HG02798 (cell line): ENCODE measurements at regions not wholly inside any gene's neighbourhood (a gene's known extent, or its start where the extent isn't known, plus 50 kb on each side); places are given as distances from the start of the nearest gene placed in this dataset.

Source experiments
- ATAC-seq: cut with Tn5 transposase; IDR thresholded peaks from one replicate; pipeline ENCODE4 v1.9.1; 2021; ENCODE audit warnings: mild to moderate bottlenecking; ENCODE audit not compliant: unreplicated experiment, poor library complexity

DNA sequence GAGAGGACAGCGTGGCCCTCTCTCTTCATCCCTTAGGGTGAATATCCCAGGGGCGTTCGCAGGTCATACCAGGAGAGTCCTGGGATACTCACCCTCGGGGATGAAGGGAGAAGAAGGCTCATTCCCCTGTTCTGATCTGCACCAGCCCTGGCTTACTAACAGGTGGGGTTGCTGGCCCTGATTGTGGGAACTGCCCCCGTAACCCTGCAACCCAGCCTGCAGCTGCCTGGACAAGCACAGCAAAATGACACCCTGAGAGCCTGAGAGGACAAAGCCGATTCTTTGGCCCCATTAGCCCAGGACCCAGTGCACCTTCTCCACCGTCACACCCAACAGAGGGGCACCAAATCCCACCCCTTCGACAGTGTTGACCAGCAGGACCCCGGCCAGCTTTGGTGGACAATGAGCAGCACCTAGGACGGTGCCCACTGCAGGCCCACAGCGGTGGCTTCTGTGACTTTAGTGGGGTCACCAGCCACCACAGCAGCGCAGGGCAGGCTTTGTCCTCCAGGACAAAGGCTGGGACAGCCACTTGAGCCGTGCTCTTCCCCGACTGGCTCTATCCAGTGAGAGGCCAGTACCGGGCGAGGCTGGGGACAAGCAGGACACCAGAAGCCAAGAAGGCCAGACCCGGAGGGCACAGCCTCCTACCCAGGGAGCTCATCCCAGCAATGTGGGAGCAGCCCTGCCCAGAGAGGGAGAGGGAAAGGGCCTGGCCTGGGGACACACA, 98.5 kb upstream of the RTL6 start:
- no peak for ATAC-seq

DNA sequence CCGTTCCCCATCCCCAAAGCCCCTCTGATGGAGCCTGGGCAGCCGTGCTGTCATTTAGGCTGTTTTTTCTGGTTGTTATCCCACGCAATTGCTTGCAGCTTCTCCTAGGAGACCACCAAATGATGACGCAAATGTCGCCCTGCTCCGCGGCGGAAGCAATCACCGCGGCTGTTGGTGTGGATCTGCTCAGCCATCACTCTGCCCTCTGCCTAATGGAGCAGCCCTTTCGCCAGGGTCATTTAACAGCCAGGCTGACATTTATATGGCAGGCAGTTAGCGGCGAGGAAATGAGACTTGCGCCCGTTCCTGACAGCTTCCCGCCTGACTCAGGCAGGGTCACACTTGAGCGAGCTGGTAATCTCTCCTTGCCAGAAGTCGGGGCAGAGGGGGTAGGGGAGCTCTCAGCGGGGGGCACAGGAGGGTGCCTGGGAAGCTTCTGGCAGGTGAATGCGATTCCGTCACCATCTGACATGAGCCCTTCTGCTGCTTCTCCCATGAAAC, 97.9 kb upstream of the RTL6 start:
- ATAC-seq: no peak

DNA sequence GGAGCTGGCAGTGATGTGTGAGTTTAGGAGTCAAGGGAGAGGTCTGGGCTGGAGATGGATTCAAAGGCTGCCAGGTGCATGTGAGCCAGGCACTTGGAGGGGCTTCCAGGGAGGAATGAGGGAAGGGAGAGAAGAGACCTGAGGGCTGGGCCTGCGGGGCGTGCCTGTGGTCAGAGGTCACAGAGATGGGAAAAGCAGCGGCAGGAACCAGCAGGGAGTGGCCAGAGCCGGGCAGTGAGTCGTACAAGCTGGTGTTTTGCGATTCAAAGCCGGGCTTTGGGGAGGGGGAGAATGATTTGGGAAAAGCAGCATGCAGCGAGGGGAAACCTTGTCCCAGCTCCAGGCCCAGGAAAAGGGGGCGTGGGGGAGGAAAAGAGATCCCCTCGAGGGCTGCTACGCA, 96.9 kb upstream of the RTL6 start:
- ATAC-seq: no peak

DNA sequence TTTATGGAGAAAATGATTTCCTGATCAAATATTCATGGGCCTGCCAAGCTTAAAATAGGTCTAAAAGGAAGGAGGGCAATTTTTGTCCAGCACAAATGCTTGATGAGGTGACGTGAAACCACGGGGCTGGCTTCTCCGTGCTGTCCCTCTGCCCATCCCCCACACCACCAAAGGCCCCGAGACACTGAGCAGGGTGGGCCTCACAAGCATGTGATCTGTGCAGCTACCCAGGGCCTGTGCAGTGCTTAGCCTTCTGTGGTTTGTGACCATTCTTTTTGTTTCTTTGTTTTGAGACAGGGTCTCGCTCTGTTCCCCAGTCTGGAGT, 94.8 kb upstream of the RTL6 start:
- no peak for ATAC-seq

DNA sequence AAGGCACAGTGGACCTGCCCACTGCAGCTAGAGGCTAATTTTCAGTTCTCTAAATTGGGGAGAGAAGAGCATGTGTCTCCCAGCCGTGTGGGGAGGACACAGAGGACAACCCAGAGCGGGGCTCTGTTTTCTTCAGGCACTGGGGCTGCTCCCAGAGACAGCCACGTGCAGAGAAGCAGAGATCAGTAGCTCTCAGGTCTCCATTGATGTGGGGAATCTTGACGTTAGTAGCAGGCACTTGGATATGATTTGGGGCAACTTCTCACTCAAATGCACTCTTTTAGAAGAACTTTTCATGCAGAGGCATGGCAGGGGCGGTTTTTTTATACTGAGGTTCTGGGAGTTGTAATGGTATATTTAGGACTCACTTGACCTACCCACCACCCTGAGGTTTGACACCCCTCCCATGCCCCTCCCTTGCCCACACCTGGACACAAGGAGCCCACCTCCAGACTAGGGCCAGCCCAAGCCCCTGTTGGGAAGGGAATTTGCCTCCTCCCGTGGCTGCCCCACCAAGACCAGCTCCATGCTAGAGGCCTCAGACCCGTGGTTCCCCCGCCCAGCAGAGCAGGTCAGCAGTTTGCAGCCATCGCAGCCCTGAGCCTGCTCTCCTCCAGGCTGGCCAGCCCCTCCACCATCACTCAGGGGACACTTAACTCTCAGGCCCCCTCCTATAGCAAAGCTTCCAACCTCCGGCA, 94.2 kb upstream of the RTL6 start:
- ATAC-seq: no peak

DNA sequence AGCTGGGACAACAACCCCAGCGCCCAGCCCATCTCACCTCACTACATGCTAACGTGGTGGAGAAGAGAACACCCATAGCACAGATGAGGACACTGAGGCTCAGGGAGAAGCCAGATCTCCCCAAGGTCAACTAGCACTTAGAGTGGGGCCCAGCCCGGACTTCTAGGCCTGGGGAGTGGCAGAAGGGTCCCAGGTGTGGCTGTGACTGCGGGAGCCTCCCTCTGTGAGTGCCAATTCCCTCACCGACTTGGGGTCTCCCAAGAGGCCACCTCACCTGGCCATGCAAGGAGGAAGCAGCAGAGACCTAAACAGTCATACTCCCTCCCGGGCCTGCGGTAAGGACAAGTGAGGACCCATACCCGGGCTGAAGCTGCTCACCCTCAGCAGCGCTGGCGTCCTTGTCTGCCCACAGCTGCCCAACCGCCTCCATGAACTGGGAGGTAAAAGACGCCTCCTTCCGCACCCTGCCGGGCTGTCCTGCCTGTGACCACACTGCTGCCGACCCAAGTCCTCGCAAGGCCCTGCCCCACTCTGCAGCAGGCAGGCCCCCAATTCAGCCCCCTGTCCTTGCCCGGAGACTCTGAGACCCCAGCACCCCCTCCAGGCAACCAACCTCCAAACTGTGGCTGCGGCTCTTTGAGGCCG, 93.2 kb upstream of the RTL6 start:
- ATAC-seq: no peak

DNA sequence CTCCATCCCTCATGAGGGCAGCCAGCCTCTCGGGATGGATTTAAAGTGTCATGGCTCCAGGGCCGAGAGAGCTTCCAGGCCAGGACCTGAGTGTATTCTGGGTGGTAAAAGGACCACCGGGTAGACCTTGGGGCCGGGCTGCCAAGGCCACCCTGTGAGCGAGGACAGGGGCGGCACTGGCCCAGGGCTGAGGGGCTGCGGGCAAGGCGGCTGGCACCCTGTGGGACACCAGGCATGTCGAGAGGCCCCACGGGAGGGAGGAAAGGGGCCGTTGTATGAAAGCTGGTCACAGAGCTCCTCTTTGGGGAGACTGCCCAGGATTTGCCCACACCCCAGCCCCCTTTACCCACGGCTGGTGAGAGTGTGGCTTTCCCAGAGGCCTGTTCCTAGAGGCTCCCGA, 92.3 kb upstream of the RTL6 start:
- ATAC-seq: no peak

DNA sequence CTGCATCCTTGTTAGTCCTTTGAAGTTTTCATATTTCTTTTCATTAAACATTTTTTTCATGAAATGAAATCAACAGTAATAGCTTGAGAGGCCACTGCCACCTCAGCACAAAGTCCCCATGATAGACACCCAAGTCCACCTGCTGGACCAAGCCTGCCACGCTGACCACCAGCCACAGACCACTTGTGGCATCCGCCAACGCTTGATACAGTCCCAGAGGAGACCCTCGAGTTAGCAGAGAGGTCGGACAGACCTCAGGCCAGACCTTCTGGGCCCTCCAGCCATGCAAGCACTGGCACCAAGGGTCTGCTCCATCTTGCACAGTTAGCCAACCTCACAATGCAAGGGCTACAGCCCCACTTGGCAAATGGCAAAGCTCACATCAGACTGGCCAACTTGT, 91.8 kb upstream of the RTL6 start:
- no peak for ATAC-seq

DNA sequence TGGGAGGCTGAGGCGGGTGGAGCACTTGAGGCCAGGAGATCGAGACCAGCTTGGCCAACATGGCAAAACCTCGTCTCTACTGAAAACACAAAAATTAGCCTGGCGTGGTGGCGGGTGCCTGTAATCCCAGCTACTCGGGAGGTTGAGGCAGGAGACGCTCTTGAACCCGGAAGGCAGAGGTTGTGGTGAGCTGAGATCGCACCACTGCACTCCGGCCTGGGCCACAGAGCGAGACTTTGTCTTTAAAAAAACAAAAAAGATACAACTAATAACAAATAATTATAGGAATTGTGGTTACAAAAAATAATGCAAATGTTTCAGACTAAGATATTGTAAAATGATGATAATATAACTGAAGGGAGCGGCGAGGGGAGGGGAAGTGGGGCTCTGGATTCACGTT, 90.3 kb upstream of the RTL6 start:
- no peak for ATAC-seq

DNA sequence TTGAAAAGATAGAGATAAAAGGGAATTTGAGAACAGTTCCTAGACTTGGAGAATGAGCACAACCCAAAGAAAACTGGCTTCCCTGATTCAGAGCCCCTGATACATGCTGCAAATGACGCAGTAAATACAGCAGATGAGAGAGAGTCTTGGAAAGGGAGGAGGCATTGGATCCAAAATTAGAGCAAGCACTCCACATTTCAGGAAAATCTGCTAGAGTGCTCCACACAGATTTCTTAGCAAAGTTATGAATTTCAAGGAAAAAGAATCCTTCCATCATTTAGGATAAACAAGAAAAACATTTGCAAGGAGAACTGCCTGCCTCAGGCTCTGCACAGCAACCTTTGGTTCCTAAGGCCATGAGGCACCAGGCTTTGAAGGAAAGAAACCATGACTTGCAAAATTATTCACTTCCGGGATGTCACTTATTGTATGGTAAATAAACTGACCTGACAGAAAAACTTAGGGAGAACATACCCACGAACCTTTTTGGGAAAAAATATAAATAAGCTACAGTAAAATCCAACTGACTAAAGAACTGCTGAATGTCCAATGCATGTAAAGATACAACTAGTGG, 89.8 kb upstream of the RTL6 start:
- no peak for ATAC-seq

DNA sequence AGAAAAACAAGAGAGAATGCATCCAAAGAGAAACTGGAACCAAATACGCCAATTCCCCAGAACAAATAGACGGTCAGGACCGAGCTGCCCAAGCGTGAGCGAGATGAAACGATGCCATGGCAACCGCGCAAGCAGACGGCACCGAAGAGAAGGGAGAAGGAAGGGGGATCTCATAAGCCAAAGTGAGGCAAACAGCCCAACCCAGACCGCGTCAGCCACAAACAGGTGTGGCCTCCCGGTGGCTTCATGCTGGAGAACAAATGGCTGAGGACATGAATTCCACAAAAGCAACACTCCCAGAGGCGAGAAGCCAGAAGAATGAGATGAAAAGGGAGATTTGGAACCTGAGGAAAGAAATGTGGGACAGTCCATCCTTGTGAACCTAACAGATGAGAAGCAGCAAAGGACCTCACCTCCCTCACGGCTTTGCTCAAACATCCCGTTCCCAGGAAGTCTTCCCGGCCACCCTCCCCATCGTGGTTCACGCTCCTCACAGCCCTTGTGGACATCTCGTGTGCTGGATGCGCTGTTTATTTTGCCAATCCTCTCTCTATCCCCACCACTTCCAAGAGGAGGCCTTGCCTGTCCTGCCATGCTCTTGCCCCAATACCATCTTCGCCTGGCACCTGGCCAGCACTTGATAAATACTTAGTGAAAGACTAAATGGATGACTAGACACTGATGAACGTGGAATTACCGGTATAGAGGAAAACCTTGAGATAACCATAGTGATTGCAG, 89.1 kb upstream of the RTL6 start:
- ATAC-seq: no peak

DNA sequence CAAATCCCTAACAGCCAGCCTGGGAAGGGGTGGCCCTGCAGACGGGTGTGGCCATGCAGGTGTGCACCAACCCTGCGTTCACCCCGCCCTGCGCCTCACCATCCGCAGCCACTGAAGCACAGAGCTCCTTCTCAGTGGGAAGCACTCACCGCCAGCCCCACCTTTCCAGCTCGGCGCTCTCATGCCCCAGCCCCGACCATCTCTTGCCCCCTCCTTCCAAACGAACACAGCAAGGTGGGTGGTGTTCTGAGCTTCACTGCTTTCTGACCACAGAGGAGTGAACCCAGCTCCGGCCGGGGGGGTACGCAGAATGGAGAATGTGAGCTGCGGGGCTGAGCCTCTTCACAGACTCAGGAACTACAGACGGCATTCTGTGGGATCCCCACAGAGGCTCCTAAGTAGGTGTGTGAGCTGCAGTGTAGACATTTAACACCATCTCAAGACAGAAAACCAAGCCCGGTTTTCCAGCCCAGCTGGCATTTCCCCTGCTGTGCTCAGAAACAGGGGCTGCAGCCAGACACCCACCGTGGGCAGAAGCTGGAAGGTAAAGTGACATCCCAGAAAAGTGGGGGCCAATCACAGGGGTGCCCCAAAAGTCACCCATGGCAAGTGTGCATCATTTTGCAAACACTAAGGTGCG, 88.4 kb upstream of the RTL6 start:
- no peak for ATAC-seq

DNA sequence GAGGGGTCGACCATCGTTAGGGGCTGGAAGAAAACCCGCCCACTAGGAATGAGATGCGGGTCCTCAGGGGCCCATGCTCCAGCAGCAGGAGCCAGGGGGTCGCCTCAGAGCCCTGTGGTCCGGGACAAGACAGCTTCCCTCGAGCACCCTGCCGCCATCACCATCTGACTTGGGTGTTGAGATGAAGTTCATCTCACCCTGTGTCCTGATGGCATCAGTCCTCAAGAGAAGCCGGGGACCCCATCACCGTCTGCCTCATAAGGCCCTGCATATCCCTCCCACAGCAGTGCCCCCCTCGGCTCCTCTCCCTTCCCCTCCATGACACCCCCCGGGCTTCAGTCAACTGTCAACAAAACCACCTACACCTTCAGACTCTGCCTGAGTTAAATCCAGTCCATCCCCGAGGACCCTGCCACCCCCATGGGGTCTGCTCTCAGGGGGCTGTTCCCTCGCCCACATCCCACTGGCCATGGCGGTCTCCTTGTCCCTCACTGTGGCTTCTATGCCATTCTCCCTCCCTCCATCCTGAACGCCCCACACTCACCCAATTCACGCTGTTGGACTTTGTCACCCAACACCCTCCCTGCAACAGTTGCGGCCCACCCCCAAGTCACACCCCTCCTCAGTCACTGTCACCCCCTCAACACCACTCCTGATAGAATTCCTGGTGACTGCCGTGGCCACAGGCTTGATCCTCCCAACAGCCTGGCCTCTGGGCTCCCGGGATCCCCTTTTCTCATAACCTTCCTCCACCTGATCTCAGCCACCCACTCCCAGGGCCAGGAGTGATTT, 87.7 kb upstream of the RTL6 start:
- ATAC-seq: no peak

DNA sequence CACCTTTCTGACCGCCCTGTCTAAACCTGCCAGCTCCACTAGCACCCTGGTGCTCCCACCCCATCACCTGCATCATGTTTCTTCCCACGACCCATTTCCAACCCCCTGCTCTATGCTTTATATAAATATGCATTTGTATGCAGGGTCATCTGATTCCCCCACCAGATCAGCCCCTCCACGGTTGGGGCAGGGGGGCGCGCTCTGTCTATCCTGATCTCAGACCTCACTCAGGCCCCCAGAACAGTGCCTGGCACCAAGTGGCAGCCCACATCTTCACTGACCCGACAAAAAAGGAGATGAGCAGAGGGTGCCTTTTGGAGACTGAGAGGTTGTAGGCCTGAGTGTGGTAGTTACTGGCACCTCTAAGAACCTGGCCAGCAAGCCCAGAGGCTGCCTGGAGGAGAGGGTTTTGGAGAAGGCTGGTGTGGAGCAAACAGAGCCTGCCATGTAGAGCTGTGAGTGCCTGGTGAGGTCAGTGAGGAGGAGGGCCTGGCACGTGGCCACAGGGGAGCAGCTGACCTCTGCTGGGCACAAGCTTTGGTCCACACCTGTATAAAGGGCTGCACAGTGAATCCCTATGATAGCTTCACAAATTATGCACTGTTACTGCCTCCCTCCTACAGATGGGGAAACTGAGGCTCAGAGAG, 86.3 kb upstream of the RTL6 start:
- ATAC-seq: no peak

DNA sequence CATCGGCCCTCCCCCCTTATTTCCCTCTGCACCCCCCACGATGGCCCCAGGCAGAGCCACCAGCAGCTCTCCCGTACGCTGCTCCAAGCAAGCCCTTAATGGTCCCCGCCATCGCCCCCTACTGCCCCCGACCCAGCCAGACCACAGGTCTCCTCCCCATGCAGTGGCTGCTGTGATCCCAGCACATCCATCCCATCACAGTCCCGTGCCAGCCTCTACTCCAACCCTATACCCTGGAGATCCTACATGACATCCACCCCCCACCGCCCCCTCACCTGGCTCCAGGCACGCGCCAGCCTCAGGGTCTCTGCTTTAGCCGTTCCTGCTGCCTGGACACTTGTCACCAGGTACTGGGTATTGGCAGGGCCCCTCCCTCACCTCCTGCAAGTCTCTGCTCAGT, 85.8 kb upstream of the RTL6 start:
- no peak for ATAC-seq

DNA sequence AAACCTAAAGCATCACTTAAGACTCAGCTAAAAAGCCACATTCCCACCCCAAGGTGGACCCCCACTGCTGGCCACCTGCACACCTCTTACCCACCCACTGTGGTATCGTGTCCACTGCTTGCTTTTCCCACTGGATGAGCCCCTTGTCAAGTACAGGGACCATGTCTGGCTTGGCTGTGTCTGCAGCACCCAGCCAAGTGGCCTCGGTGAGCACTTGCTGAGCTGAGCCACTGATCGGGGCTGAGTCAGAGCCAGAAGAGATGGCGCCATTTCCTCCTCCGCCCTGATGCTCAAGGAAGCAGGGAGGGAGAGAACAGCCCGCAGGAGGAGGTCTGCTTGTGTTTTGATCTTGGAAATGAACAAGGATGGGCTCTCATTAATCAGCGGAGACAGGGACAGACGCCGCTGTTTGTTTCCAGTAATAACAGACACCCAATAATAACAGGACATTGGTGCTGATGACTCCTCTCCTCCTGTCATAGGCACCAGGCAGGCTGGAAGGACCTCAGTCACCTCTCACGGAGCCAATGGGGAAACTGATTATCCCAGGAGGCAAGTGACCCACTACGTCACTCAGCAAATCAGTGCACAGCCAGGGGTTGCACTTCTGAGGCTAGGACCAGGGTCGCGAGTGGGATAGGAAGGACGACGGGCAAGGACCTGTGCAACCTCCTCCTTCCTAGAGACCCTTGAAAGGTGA, 85.2 kb upstream of the RTL6 start:
- no peak for ATAC-seq

DNA sequence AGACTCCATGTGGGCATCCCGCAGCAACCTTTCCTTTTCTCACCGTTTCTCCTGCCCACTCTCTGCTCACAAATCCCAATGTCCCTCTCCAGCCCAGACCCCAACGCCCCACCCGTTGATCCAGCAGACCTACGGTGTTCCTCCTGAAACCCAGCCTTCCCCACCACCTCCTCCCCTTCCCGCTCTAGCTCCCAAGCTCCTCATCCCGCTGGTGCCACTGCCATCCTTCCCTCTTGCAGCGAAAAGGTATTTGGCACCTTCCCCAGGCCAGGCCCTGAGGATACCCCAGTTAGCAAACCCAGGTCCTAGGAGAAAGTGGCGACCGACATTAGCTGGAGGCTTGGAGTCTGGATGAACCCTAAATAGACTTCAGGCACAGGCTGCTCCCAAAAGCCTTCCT, 84.0 kb upstream of the RTL6 start:
- no peak for ATAC-seq

DNA sequence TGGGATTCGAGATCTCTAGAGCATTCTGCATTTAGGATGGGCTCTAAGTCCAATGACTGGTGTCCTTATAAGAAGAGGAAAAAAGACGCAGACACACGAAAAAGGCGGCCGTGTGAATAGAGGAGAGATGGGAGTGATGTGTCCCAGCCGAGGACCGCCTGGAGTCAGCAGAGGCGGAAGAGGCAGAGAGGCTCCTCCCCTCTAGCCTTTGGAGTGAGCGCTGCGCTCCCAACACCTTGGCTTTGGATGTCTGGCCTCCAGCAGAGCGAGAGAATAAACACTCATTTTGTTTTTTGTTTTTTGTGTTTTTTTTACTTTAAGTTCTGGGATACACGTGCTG, 83.0 kb upstream of the RTL6 start:
- ATAC-seq: no peak
